ENCODE measurements at regions not wholly inside any gene's neighbourhood (a gene's known extent, or its start where the extent isn't known, plus 50 kb on each side); places are given as distances from the start of the nearest gene placed in this dataset.

- H3K27me3 Mint-ChIP-seq: peaks cover 5% of the 10 kb centered on the region
- H3K4me1 Mint-ChIP-seq: no peaks in the 10 kb centered on the region
- DNase-seq (no peak), ATAC-seq (ENCODE audit: low read depth) (no peak)
- POLR2A ChIA-PET: no interaction called here
- H3K27ac Mint-ChIP-seq: no peak overlapping the region
- intact Hi-C loops (cut with micrococcal nuclease): no loop called here
- no peak overlapping the region for H3K4me3 Mint-ChIP-seq
- no peaks in the 10 kb centered on the region for H3K36me3 Mint-ChIP-seq (ENCODE audit: low read depth)
- TF ChIP-seq, protein P1, sequence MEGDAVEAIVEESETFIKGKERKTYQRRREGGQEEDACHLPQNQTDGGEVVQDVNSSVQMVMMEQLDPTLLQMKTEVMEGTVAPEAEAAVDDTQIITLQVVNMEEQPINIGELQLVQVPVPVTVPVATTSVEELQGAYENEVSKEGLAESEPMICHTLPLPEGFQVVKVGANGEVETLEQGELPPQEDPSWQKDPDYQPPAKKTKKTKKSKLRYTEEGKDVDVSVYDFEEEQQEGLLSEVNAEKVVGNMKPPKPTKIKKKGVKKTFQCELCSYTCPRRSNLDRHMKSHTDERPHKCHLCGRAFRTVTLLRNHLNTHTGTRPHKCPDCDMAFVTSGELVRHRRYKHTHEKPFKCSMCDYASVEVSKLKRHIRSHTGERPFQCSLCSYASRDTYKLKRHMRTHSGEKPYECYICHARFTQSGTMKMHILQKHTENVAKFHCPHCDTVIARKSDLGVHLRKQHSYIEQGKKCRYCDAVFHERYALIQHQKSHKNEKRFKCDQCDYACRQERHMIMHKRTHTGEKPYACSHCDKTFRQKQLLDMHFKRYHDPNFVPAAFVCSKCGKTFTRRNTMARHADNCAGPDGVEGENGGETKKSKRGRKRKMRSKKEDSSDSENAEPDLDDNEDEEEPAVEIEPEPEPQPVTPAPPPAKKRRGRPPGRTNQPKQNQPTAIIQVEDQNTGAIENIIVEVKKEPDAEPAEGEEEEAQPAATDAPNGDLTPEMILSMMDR (IDR thresholded peaks at IDR 0.05): no peak
- CTCF ChIA-PET: no interaction called here
- H3K9me3 Mint-ChIP-seq: no peaks in the 10 kb centered on the region
These were observed 85.7 kb downstream of the EFNB1 start for GRCh38 chrX:68914479-68914946.

DNA sequence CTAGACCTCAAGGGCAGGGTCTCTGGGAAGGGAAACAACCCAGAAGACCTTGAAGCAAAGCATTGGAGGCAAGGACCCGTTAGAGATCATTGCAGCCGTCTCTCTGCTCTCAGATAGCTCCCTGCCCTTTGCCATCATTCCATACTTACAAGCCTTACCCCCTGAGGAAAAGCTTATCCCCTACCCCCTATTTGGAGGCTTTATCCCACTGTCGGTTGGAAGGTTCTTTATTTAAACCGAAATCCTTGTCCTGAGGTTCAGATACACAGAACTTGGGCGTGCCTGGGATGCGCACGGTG is 84.4 kb downstream of the EFNB1 start:
- TF ChIP-seq, protein P1 (IDR thresholded peaks at IDR 0.05): no peak
- intact Hi-C loops (cut with micrococcal nuclease): no loop called here
- Mint-ChIP-seq H3K27me3 (peaks cover 5% of the 10 kb centered on the region), H3K9me3 (no peaks in the 10 kb centered on the region), H3K4me3 (no peak overlapping the region), H3K36me3 (ENCODE audit: low read depth) (no peaks in the 10 kb centered on the region), H3K27ac (no peak overlapping the region), H3K4me1 (no peaks in the 10 kb centered on the region)
- DNase-seq (no peak), ATAC-seq (ENCODE audit: low read depth) (no peak)
- ChIA-PET CTCF (no interaction called here), POLR2A (no interaction called here)

DNA sequence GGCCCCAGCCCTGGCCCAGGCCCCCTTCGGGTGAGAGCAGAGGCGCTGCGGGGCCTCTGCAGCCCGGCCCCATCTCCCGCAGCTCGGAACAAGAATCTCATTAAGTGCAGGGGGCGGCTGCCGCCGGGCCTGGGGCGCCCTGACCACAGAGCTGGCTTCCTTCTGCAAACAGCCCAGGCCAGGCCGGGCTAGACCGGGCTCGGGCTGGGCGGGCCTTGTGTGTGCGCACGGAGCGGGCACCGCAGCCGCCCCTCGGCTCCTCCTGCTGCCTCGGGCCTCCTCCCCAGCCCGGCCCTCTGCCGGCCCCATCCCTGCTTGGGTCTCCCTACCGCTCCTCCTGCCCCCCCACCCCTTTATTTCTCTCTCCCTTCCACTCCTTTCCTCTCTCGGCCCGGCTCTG is 83.3 kb downstream of the EFNB1 start:
- H3K4me3 Mint-ChIP-seq: no peak overlapping the region
- intact Hi-C loops (cut with micrococcal nuclease): no loop called here
- H3K27me3 Mint-ChIP-seq: peaks cover 5% of the 10 kb centered on the region
- no peaks in the 10 kb centered on the region for H3K4me1 Mint-ChIP-seq
- ChIA-PET CTCF (no interaction called here), POLR2A (no interaction called here)
- ATAC-seq (ENCODE audit: low read depth) (no peak), DNase-seq (no peak)
- no peak overlapping the region for H3K27ac Mint-ChIP-seq
- TF ChIP-seq, protein P1 (IDR thresholded peaks at IDR 0.05): no peak
- no peaks in the 10 kb centered on the region for H3K36me3 Mint-ChIP-seq (ENCODE audit: low read depth)
- no peaks in the 10 kb centered on the region for H3K9me3 Mint-ChIP-seq

DNA sequence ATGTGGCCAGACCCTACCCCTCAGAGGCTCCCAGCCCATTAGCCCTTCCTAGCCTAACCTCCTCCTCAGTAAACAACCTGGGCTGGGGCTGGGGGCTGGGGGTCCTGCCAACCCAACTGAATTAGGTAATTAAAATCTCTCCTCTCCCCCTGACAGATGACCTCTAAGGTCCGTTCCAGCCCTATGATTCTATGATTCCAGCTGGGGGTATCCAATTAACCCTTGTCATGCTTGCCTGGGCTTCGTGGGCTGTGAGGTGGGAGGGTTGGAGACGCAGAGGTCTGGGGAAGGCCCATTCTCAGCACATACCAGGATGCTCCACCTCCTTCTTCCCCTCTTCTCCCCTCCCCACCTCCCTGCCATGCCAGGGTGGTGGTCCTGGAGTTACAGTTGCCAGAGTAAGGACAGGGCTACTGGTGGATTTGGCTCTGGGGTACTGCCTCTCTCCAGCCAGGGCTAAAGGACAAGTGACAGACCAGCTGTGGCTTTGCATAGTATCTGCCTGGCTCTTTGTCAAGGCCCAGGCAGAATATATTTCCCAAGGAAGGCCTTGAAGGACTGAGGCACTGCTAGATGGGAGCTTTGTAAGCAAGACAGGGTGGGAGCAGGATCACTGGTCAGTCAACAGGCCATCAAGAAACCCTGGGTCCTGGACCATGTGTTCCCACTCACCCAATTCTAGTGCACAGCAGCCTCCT is 82.1 kb downstream of the EFNB1 start:
- H3K4me3 Mint-ChIP-seq: no peak overlapping the region
- POLR2A ChIA-PET: no interaction called here
- intact Hi-C loops (cut with micrococcal nuclease): no loop called here
- CTCF ChIA-PET: no interaction called here
- peaks cover 5% of the 10 kb centered on the region for H3K27me3 Mint-ChIP-seq
- no peak for DNase-seq
- H3K4me1 Mint-ChIP-seq: no peaks in the 10 kb centered on the region
- ATAC-seq (ENCODE audit: low read depth): no peak
- H3K36me3 Mint-ChIP-seq (ENCODE audit: low read depth): no peaks in the 10 kb centered on the region
- TF ChIP-seq, protein P1 (IDR thresholded peaks at IDR 0.05): no peak
- no peaks in the 10 kb centered on the region for H3K9me3 Mint-ChIP-seq
- H3K27ac Mint-ChIP-seq: no peak overlapping the region

DNA sequence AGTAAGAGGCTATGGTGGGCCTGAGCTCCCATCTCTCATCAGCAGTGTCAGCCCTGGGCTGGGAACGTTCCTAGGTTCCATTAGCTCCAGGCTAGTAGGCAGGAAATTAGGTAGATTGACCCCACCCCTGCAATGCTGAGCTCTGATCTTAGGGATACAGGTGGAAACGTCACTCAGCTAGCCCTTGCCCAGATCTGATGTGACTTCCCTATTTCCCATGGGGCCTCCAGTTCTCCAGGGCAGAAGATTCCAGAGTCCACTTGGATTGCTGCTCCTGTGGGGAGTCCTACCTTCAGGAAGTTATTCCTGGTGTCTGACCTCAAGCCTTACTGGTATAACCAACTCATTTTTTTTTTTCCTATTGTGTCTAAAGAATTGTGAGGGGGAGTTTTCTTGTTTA is 81.1 kb downstream of the EFNB1 start:
- Mint-ChIP-seq H3K9me3 (no peaks in the 10 kb centered on the region), H3K4me1 (no peaks in the 10 kb centered on the region), H3K27me3 (peaks cover 5% of the 10 kb centered on the region), H3K27ac (no peak overlapping the region), H3K4me3 (no peak overlapping the region), H3K36me3 (ENCODE audit: low read depth) (no peaks in the 10 kb centered on the region)
- ATAC-seq (ENCODE audit: low read depth): no peak
- TF ChIP-seq, protein P1 (IDR thresholded peaks at IDR 0.05): no peak
- POLR2A ChIA-PET: no interaction called here
- DNase-seq: no peak
- intact Hi-C loops (cut with micrococcal nuclease): no loop called here
- CTCF ChIA-PET: no interaction called here

All from activated B cell treated with CpG ODN at 0.5 μM for 24 hours (primary cell).